ENCODE measurements at regions not wholly inside any gene's neighbourhood (a gene's known extent, or its start where the extent isn't known, plus 50 kb on each side); places are given as distances from the start of the nearest gene placed in this dataset.

DNA sequence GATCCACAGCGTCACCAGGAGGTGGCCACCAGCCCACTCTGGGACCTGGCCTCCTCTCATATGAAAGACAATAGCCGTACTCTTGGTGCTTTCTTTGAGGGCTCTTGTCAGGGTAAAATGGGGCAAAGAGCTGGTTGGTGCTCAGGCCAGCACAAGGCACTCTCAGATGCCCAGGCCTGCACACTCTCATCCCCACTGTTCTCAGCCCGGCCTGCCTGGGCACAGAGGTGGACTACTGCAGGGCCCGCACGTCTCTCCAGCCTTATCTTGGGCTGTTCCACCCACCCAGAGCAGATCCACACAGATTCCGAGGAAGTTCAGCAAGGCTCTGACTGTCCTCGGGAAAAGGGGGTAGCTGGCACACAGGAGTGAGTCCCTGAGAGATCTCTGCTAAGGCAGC is 122.8 kb upstream of the PRR20G start:
- DNase-seq (ENCODE audit: low read depth) = no peak
- TF ChIP-seq, protein P1, sequence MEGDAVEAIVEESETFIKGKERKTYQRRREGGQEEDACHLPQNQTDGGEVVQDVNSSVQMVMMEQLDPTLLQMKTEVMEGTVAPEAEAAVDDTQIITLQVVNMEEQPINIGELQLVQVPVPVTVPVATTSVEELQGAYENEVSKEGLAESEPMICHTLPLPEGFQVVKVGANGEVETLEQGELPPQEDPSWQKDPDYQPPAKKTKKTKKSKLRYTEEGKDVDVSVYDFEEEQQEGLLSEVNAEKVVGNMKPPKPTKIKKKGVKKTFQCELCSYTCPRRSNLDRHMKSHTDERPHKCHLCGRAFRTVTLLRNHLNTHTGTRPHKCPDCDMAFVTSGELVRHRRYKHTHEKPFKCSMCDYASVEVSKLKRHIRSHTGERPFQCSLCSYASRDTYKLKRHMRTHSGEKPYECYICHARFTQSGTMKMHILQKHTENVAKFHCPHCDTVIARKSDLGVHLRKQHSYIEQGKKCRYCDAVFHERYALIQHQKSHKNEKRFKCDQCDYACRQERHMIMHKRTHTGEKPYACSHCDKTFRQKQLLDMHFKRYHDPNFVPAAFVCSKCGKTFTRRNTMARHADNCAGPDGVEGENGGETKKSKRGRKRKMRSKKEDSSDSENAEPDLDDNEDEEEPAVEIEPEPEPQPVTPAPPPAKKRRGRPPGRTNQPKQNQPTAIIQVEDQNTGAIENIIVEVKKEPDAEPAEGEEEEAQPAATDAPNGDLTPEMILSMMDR (IDR thresholded peaks at IDR 0.05; ENCODE audit: control insufficient read depth, extremely low read depth, insufficient read depth) = no peak
- no peak overlapping the region for H3K4me3 ChIP-seq (ENCODE audit: low read depth, low read length)

DNA sequence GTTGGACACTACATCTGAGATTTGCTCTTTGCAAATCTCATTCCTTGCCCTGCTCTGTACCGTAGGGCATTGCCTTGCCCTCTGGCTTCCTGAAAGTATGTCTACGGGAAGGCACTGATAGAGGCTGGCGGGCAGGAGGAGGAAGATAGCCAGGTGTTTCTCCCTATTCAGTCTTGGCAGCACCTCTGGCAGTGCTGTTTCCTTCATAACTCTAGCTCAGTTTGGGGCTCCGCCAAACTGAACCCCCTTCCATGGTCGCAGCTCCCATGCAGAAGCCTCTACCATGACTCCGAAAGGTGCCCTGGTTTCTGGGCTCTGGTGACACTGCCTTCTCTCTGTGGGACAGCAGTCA is 122.3 kb upstream of the PRR20G start:
- no peak overlapping the region for H3K4me3 ChIP-seq (ENCODE audit: low read depth, low read length)
- TF ChIP-seq, protein P1 (IDR thresholded peaks at IDR 0.05; ENCODE audit: control insufficient read depth, extremely low read depth, insufficient read depth) = no peak
- DNase-seq (ENCODE audit: low read depth) = no peak

DNA sequence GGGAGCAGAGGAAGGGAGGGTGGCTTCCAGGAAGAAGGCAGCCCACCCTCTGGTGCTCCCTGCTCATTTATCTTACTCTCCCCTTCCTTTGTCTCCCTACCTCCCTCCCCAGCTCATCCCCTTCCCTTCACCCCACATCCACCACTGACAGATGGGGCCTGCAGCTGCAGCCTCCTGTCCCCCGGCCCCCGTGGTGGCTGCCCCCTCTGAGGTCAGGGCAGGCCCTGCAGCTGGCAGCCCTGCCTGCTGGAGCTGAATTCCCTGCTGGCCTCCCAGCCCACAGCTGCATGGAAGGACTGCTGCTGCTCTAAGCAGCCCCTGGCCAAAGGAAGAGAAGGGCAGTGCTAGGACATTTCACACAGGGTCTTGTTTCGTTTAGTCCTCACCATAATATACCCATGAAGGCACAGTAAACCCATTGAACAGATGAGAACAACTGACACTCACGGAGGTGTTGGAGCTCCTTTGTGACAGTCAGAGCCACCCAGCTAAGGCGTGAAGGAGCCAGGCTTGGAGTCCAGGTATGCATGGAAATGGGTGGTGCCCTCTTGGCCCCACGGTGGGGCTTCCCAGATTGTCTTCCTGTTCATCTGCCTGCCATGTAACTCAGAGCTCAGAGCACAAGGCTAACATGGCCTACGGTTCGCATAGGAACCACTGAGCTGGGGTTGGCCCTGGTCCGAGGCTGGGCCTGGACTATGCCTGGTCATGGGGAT is 121.7 kb upstream of the PRR20G start:
- no peak for DNase-seq (ENCODE audit: low read depth)
- TF ChIP-seq, protein P1 (IDR thresholded peaks at IDR 0.05; ENCODE audit: control insufficient read depth, extremely low read depth, insufficient read depth) = no peak
- no peak overlapping the region for H3K4me3 ChIP-seq (ENCODE audit: low read depth, low read length)

DNA sequence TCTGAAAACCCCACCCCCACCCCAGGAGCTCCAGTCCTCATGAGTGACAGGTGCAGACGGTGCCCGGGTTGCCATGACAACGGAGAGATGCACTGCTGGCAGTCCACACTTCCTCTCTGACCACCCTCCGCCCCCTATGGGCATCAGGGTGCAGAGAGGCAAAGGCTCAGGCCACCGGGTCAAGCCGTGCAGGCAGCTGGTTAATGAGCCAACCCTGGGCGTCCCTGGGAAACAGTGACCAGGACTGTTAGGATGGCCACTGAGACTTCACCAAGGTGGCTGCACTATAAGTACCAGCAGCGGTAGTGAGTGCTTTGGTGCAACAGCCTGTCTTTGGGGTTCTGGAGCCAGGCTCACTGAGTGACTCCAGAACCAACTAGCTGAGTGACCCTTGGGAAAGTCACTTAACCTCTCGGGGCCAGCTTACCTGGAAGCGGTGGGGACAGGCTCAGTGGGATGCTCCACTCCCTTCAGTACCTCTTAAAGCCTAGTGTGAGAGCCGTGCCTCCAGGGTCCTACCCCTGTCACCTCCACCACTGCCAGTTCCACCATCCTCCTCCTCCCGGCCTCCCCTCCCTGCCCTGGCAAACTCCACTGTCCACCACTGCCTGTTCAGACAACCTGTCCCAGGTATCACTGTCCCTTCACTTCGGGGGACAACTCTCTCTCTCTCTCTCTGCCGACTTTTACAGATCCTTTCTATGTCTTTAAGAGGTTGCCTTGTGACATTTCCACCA is 121.0 kb upstream of the PRR20G start:
- DNase-seq (ENCODE audit: low read depth) = no peak
- no peak overlapping the region for H3K4me3 ChIP-seq (ENCODE audit: low read depth, low read length)
- TF ChIP-seq, protein P1 (IDR thresholded peaks at IDR 0.05; ENCODE audit: control insufficient read depth, extremely low read depth, insufficient read depth) = no peak

DNA sequence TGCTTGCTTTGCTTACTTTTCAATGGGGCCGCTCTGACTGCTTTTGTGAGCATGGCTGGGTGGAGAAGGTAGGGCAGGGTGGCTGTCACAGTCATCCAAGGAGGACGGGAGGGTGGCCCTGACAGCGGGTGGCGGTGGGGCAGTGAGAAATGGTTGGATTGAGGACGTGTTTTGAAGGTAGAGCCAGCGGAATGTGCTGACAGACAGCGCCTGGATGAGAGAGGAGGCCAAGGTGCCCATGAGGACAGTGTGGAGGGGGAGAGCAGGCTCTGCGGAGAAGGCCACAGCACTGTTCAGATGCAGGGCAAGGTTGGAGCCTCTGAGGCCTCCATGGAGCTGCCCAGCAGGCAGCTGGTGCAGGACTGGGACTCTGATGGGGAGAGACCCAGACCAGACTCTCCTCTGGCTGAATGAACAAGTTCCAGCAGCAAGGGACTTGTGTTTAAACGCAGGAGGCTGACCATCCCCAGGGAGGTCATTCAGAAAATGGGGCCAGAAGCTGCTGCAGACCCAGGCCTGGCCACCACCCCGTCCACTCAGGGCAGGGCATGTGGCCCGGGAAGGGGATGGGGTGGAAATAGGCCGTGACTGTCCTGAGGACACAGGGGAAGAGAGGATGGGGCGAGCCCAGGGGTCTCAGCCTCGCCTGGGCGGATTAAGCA is 120.3 kb upstream of the PRR20G start:
- H3K4me3 ChIP-seq (ENCODE audit: low read depth, low read length) = no peak overlapping the region
- no peak for DNase-seq (ENCODE audit: low read depth)
- TF ChIP-seq, protein P1 (IDR thresholded peaks at IDR 0.05; ENCODE audit: control insufficient read depth, extremely low read depth, insufficient read depth) = no peak

DNA sequence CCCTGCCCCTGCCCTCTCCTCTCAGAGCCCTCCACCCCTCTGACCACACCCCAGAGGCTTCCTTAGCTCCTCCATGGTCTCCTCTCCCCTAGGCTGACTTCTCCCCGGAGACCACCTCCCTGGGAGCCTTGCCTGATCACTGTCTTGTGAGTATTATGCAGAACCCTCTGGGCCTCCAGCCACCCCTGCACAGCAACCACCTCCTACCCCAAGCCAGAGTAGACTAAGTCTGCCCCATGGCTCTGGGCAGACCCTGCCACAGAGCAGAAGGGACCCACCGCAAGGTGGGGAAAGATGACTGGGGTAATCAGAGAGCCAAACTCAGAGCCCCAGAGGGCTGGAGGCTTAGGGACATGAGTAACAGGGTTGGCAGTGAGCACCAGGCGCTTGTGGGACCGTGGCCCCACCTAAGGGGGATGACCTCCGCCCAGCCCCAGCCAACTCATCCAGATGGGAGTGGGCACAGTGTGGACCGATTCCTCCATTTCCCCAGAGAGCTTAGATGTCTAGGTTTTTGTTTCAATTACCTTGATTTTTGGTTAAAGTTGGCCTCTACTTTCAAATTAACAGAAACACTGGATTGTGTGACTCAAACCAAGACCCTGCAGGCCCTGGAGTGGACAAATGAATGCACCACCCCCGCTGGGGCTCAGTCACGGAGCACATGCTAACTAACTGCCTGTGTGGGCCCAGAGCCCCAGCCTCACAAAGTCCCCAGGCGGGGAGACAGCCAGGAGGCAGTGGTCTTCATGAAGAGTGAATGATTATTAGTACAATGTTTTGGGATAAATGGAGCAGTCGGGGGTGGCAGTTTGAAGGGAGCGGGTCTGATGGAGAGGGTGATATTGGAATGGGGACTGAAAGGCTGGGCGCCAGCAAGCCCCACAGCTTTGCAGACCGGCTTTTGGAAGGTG is 119.4 kb upstream of the PRR20G start:
- TF ChIP-seq, protein P1 (IDR thresholded peaks at IDR 0.05; ENCODE audit: control insufficient read depth, extremely low read depth, insufficient read depth) = no peak
- no peak overlapping the region for H3K4me3 ChIP-seq (ENCODE audit: low read depth, low read length)
- DNase-seq (ENCODE audit: low read depth) = no peak
